HL-60 (cell line): ENCODE measurements at regions not wholly inside any gene's neighbourhood (a gene's known extent, or its start where the extent isn't known, plus 50 kb on each side); places are given as distances from the start of the nearest gene placed in this dataset.

ENCODE experiments used
- CTCF ChIP-seq: IDR thresholded peaks from one replicate; pipeline ENCODE4 v1.5.1; 2011; ENCODE audit warnings: low read length, control low read depth, inconsistent platforms; ENCODE audit not compliant: insufficient read depth
- GABPA ChIP-seq: IDR thresholded peaks from 2 replicates; pipeline ENCODE4 v1.6.1; 2012; ENCODE audit warnings: low read depth
- POLR2AphosphoS5 ChIP-seq: IDR thresholded peaks from 2 replicates; pipeline ENCODE4 v1.6.1; 2012; ENCODE audit warnings: low read depth
- REST ChIP-seq: IDR thresholded peaks from 2 replicates; pipeline ENCODE4 v1.6.1; 2012; ENCODE audit warnings: low read depth; ENCODE audit not compliant: insufficient replicate concordance
- SPI1 ChIP-seq: IDR thresholded peaks from 2 replicates; pipeline ENCODE4 v1.6.1; 2012; ENCODE audit warnings: low read depth, mild to moderate bottlenecking, borderline replicate concordance

- TF ChIP-seq POLR2AphosphoS5 = no peak
- no peak for TF ChIP-seq CTCF
- TF ChIP-seq REST = no peak
- TF ChIP-seq GABPA = no peak
- TF ChIP-seq SPI1 = no peak
Observed at GRCh38 chr2:220580113-220580512, 952.7 kb downstream of the SLC4A3 start.
